HG03460 (cell line): ENCODE measurements at regions not wholly inside any gene's neighbourhood (a gene's known extent, or its start where the extent isn't known, plus 50 kb on each side); places are given as distances from the start of the nearest gene placed in this dataset.

Experiments used
- ATAC-seq: cut with Tn5 transposase; IDR thresholded peaks from one replicate; pipeline ENCODE4 v1.9.1; 2021; ENCODE audit not compliant: unreplicated experiment

- ATAC-seq: no peak
Measured at GRCh38 chrX:68998716-68999115, 166.5 kb downstream of the PJA1 start.

GRCh38 chrX:68997911-68998310 lies 167.3 kb downstream of the PJA1 start:
- no peak for ATAC-seq

GRCh38 chrX:68997511-68997910 lies 167.7 kb downstream of the PJA1 start:
- ATAC-seq: no peak

- no peak for ATAC-seq
Measured at GRCh38 chrX:68995780-68996551, 167.1 kb downstream of the EFNB1 start.

GRCh38 chrX:68995386-68995779 lies 166.6 kb downstream of the EFNB1 start:
- no peak for ATAC-seq

GRCh38 chrX:68994891-68995255 lies 166.1 kb downstream of the EFNB1 start:
- ATAC-seq: no peak

- ATAC-seq: no peak
Measured at GRCh38 chrX:68994135-68994890, 165.5 kb downstream of the EFNB1 start.

- no peak for ATAC-seq
Measured at GRCh38 chrX:68992821-68993397, 164.1 kb downstream of the EFNB1 start.

- no peak for ATAC-seq
Measured at GRCh38 chrX:68991691-68992345, 163.0 kb downstream of the EFNB1 start.

GRCh38 chrX:68990948-68991347 lies 162.1 kb downstream of the EFNB1 start:
- ATAC-seq: no peak

GRCh38 chrX:68989865-68990606 lies 161.2 kb downstream of the EFNB1 start:
- no peak for ATAC-seq

- ATAC-seq: no peak
Measured at GRCh38 chrX:68989456-68989855, 160.6 kb downstream of the EFNB1 start.

GRCh38 chrX:68988865-68989264 lies 160.0 kb downstream of the EFNB1 start:
- ATAC-seq: no peak

- ATAC-seq: no peak
Measured at GRCh38 chrX:68985135-68985755, 156.4 kb downstream of the EFNB1 start.

GRCh38 chrX:68983004-68983857 lies 154.4 kb downstream of the EFNB1 start:
- ATAC-seq: no peak

GRCh38 chrX:68982476-68982875 lies 153.7 kb downstream of the EFNB1 start:
- no peak for ATAC-seq

- ATAC-seq: no peak
Measured at GRCh38 chrX:68980906-68981616, 152.2 kb downstream of the EFNB1 start.

- no peak for ATAC-seq
Measured at GRCh38 chrX:68978655-68979054, 149.8 kb downstream of the EFNB1 start.

- no peak for ATAC-seq
Measured at GRCh38 chrX:68978255-68978654, 149.4 kb downstream of the EFNB1 start.
